22Rv1 (cell line): ENCODE measurements at regions not wholly inside any gene's neighbourhood (a gene's known extent, or its start where the extent isn't known, plus 50 kb on each side); places are given as distances from the start of the nearest gene placed in this dataset.

Source experiments
- ZFX ChIP-seq: fragments of 450-650 bp; IDR thresholded peaks from 2 replicates; pipeline ENCODE4 v1.6.1; 2017; ENCODE audit warnings: antibody characterized with exemption, borderline replicate concordance
- TF ChIP-seq, protein P1 (sequence below): fragments of 450-650 bp; IDR thresholded peaks from 2 replicates; pipeline ENCODE4 v1.5.1; 2017; ENCODE audit warnings: mild to moderate bottlenecking

- TF ChIP-seq, protein P1, sequence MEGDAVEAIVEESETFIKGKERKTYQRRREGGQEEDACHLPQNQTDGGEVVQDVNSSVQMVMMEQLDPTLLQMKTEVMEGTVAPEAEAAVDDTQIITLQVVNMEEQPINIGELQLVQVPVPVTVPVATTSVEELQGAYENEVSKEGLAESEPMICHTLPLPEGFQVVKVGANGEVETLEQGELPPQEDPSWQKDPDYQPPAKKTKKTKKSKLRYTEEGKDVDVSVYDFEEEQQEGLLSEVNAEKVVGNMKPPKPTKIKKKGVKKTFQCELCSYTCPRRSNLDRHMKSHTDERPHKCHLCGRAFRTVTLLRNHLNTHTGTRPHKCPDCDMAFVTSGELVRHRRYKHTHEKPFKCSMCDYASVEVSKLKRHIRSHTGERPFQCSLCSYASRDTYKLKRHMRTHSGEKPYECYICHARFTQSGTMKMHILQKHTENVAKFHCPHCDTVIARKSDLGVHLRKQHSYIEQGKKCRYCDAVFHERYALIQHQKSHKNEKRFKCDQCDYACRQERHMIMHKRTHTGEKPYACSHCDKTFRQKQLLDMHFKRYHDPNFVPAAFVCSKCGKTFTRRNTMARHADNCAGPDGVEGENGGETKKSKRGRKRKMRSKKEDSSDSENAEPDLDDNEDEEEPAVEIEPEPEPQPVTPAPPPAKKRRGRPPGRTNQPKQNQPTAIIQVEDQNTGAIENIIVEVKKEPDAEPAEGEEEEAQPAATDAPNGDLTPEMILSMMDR: no peak
- no peak for TF ChIP-seq ZFX
Observed at GRCh38 chr1:53381790-53382401, 54.0 kb upstream of the LRP8 start.
